Mesothelial cell of epicardium (in vitro differentiated cells): ENCODE measurements at regions not wholly inside any gene's neighbourhood (a gene's known extent, or its start where the extent isn't known, plus 50 kb on each side); places are given as distances from the start of the nearest gene placed in this dataset.

Experiments
- DNase-seq, 2 experiments: peaks; one replicate each; pipeline ENCODE4 v3.0.0; 2021; ENCODE audit warnings: low spot score in 2 of 2; ENCODE audit not compliant: unreplicated experiment in 2 of 2
- H3K27ac Mint-ChIP-seq: 2 replicates; pipeline ENCODE4 v1.8.0; 2021; ENCODE audit warnings: mixed read lengths
- H3K27me3 Mint-ChIP-seq: 2 replicates; pipeline ENCODE4 v1.8.0; 2021; ENCODE audit warnings: low read depth, mixed read lengths
- H3K36me3 Mint-ChIP-seq: 2 replicates; pipeline ENCODE4 v1.8.0; 2021; ENCODE audit warnings: mixed read lengths
- H3K4me1 Mint-ChIP-seq: 2 replicates; pipeline ENCODE4 v1.8.0; 2021; ENCODE audit warnings: mixed read lengths
- H3K4me3 Mint-ChIP-seq: 2 replicates; pipeline ENCODE4 v1.8.0; 2021; ENCODE audit warnings: mild to moderate bottlenecking, moderate library complexity, mixed read lengths
- H3K9me3 Mint-ChIP-seq: 2 replicates; pipeline ENCODE4 v1.8.0; 2021; ENCODE audit warnings: mixed read lengths
- CTCF ChIP-seq: fragments of 200-600 bp; sonication (generic); IDR thresholded peaks from one replicate; pipeline ENCODE4 v1.5.0; 2021; ENCODE audit warnings: antibody characterized with exemption; ENCODE audit not compliant: unreplicated experiment

GRCh38 chr10:46233181-46233580 lies 53.6 kb upstream of the ANTXRL start:
- H3K36me3 Mint-ChIP-seq = no peaks in the 10 kb centered on the region
- no peak overlapping the region for H3K27ac Mint-ChIP-seq
- peak in 1 of 2 experiments; percentile 13 for DNase-seq
- H3K4me1 Mint-ChIP-seq = no peaks in the 10 kb centered on the region
- H3K9me3 Mint-ChIP-seq = peaks cover 9% of the 10 kb centered on the region
- no peak for TF ChIP-seq CTCF
- peaks cover 5% of the 10 kb centered on the region for H3K27me3 Mint-ChIP-seq
- no peak overlapping the region for H3K4me3 Mint-ChIP-seq

GRCh38 chr10:46234026-46234425 lies 52.8 kb upstream of the ANTXRL start:
- Mint-ChIP-seq H3K27me3 (peaks cover 2% of the 10 kb centered on the region), H3K9me3 (peaks cover 9% of the 10 kb centered on the region), H3K4me3 (no peak overlapping the region), H3K4me1 (no peaks in the 10 kb centered on the region), H3K27ac (no peak overlapping the region), H3K36me3 (no peaks in the 10 kb centered on the region)
- peak in 1 of 2 experiments; percentile 29 for DNase-seq
- TF ChIP-seq CTCF = no peak

GRCh38 chr10:46234431-46235060 lies 52.3 kb upstream of the ANTXRL start:
- peaks cover 2% of the 10 kb centered on the region for H3K27me3 Mint-ChIP-seq
- TF ChIP-seq CTCF = no peak
- no peak overlapping the region for H3K27ac Mint-ChIP-seq
- peak in 1 of 2 experiments; percentile 6 for DNase-seq
- no peak overlapping the region for H3K4me3 Mint-ChIP-seq
- H3K36me3 Mint-ChIP-seq = no peaks in the 10 kb centered on the region
- H3K4me1 Mint-ChIP-seq = no peaks in the 10 kb centered on the region
- H3K9me3 Mint-ChIP-seq = peaks cover 6% of the 10 kb centered on the region

GRCh38 chr10:46235705-46236545 lies 50.9 kb upstream of the ANTXRL start:
- Mint-ChIP-seq H3K4me1 (no peaks in the 10 kb centered on the region), H3K27ac (no peak overlapping the region), H3K36me3 (no peaks in the 10 kb centered on the region), H3K27me3 (peaks cover 2% of the 10 kb centered on the region), H3K9me3 (no peaks in the 10 kb centered on the region), H3K4me3 (no peak overlapping the region)
- peak in 1 of 2 experiments; percentile 28 for DNase-seq
- no peak for TF ChIP-seq CTCF

GRCh38 chr10:46236546-46236887 lies 50.3 kb upstream of the ANTXRL start:
- DNase-seq = peak in 1 of 2 experiments; percentile 21
- Mint-ChIP-seq H3K4me3 (no peak overlapping the region), H3K4me1 (no peaks in the 10 kb centered on the region), H3K9me3 (peaks cover 5% of the 10 kb centered on the region), H3K27ac (no peak overlapping the region), H3K27me3 (peaks cover 2% of the 10 kb centered on the region), H3K36me3 (no peaks in the 10 kb centered on the region)
- TF ChIP-seq CTCF = no peak
